Endothelial cell of umbilical vein (primary cell): ENCODE measurements at regions not wholly inside any gene's neighbourhood (a gene's known extent, or its start where the extent isn't known, plus 50 kb on each side); places are given as distances from the start of the nearest gene placed in this dataset.

ENCODE experiments used
- BruUV-seq: library from RNA; stranded (reverse); fragments of 400-500 nt; replicated peaks from 2 replicates; lab custom pipeline; 2021; lab: Mats Ljungman, UMichigan
- CTCF ChIA-PET: fragments of 300-600, 350-600 bp; sonication (Branson Sonifier 250); formaldehyde crosslinking; loops from one replicate; lab custom pipeline; 2021; ENCODE audit warnings: antibody characterized with exemption, inconsistent platforms; lab: Charles Lee
- POLR2A ChIA-PET: fragments of 300-600, 350-600 bp; sonication (Branson Sonifier 250); formaldehyde crosslinking; loops from one replicate; lab custom pipeline; 2021; ENCODE audit warnings: antibody characterized with exemption, inconsistent platforms; lab: Charles Lee
- DNase-seq: peaks from one replicate; pipeline ENCODE4 v3.0.0-alpha.2; 2011; ENCODE audit warnings: low read depth, low spot score
- FAIRE-seq: peaks from 2 replicates; lab custom pipeline; 2011; peaks lifted over from hg19 to GRCh38; lab: Jason Lieb, UNC
- H2AFZ ChIP-seq: 2 replicates; pipeline ENCODE4 v1.6.0; 2012; ENCODE audit warnings: low read depth, low read length, control low read depth, inconsistent platforms
- H3K27ac ChIP-seq: 2 replicates; pipeline ENCODE4 v1.5.1; 2011; ENCODE audit warnings: low read depth, mild to moderate bottlenecking, control low read depth, low read length, moderate library complexity; ENCODE audit not compliant: insufficient read depth
- H3K27me3 ChIP-seq, 2 experiments: 2 replicates each; pipeline versions ENCODE4 v1.6.0 to v1.6.1; 2011; ENCODE audit warnings: low read length in 2 of 2, mixed read lengths in 1 of 2; ENCODE audit not compliant: control insufficient read depth in 2 of 2, insufficient read depth in 2 of 2
- H3K36me3 ChIP-seq, 2 experiments: 2 replicates in 1 of 2; 3 replicates in 1 of 2; pipeline ENCODE4 v1.5.1; 2011; ENCODE audit warnings: low read length in 2 of 2, mild to moderate bottlenecking in 1 of 2, moderate library complexity in 1 of 2; ENCODE audit not compliant: control insufficient read depth in 2 of 2, insufficient read depth in 2 of 2; ENCODE audit errors: extremely low read depth in 1 of 2
- H3K4me1 ChIP-seq: 3 replicates; pipeline ENCODE4 v1.5.1; 2011; ENCODE audit warnings: mild to moderate bottlenecking, low read length; ENCODE audit not compliant: control insufficient read depth, insufficient read depth; ENCODE audit errors: extremely low read depth
- H3K4me2 ChIP-seq: 2 replicates; pipeline ENCODE4 v1.6.1; 2011; ENCODE audit warnings: low read length, control low read depth, mixed read lengths; ENCODE audit not compliant: insufficient read depth
- H3K4me3 ChIP-seq, 3 experiments: fragments of 200-600 bp in 1 of 3; sonication (generic), shearing (Covaris generic) in 1 of 3; replicated peaks in 1 of 3; 2 replicates each; pipeline ENCODE4 v1.5.1; 2011 to 2016; ENCODE audit warnings: control low read depth in 3 of 3, low read length in 3 of 3, mild to moderate bottlenecking in 2 of 3, inconsistent platforms in 1 of 3, low read depth in 1 of 3, moderate library complexity in 1 of 3; ENCODE audit not compliant: insufficient read depth in 1 of 3
- H3K79me2 ChIP-seq: 2 replicates; pipeline ENCODE4 v1.6.0; 2012; ENCODE audit warnings: low read length, inconsistent platforms; ENCODE audit not compliant: control insufficient read depth, insufficient read depth
- H3K9ac ChIP-seq: replicated peaks from 2 replicates; pipeline ENCODE3; 2011; ENCODE audit warnings: low read length, control low read depth; ENCODE audit not compliant: insufficient read depth; ENCODE audit errors: extremely low read depth
- H3K9me1 ChIP-seq: replicated peaks from 3 replicates; pipeline ENCODE4 v1.6.0; 2011; ENCODE audit warnings: mild to moderate bottlenecking, low read length; ENCODE audit not compliant: control insufficient read depth, insufficient read depth; ENCODE audit errors: extremely low read depth
- H3K9me3 ChIP-seq: replicated peaks from 2 replicates; pipeline ENCODE4 v1.5.1; 2012; ENCODE audit warnings: low read length, inconsistent platforms; ENCODE audit not compliant: control insufficient read depth, insufficient read depth
- H4K20me1 ChIP-seq: replicated peaks from 2 replicates; pipeline ENCODE3; 2011; ENCODE audit warnings: mild to moderate bottlenecking, low read length; ENCODE audit not compliant: control insufficient read depth, insufficient read depth; ENCODE audit errors: extremely low read depth
- CTCF ChIP-seq, 2 donors: IDR thresholded peaks; 1 replicate in 1 of 2; 2 replicates in 1 of 2; pipeline ENCODE4 v1.5.1; 2011; ENCODE audit warnings: low read length in 2 of 2, mild to moderate bottlenecking in 2 of 2, moderate library complexity in 2 of 2, control low read depth in 1 of 2, inconsistent platforms in 1 of 2, low read depth in 1 of 2; ENCODE audit not compliant: insufficient read depth in 1 of 2; ENCODE audit errors: extremely low read depth in 1 of 2
- EZH2 ChIP-seq: IDR thresholded peaks from 2 replicates; pipeline ENCODE4 v1.6.1; 2012; ENCODE audit warnings: borderline replicate concordance, low read depth, mild to moderate bottlenecking, moderate library complexity, low read length, inconsistent platforms; ENCODE audit not compliant: severe bottlenecking
- FOS ChIP-seq: IDR thresholded peaks from 2 replicates; pipeline ENCODE4 v1.6.1; 2011; ENCODE audit warnings: mild to moderate bottlenecking, low read length, moderate library complexity, borderline replicate concordance; ENCODE audit not compliant: insufficient read depth
- GATA2 ChIP-seq: IDR thresholded peaks from 2 replicates; pipeline ENCODE4 v1.7.0; 2011; ENCODE audit warnings: low read depth, mild to moderate bottlenecking, moderate library complexity, mixed read lengths, low read length; ENCODE audit not compliant: insufficient read length, insufficient read depth
- JUN ChIP-seq: IDR thresholded peaks from 2 replicates; pipeline ENCODE4 v1.6.1; 2011; ENCODE audit warnings: borderline replicate concordance, low read depth; ENCODE audit not compliant: insufficient read length, insufficient read depth
- MAX ChIP-seq: IDR thresholded peaks from 2 replicates; pipeline ENCODE4 v1.6.1; 2011; ENCODE audit not compliant: insufficient read depth, insufficient read length
- MYC ChIP-seq: IDR thresholded peaks from one replicate; pipeline ENCODE4 v1.6.1; 2011; ENCODE audit warnings: mild to moderate bottlenecking, low read depth, low read length
- POLR2A ChIP-seq: IDR thresholded peaks from 2 replicates; pipeline ENCODE4 v1.6.1; 2012; ENCODE audit warnings: low read depth, mild to moderate bottlenecking, control low read depth, low read length
- POLR2AphosphoS5 ChIP-seq: IDR thresholded peaks from 2 replicates; pipeline ENCODE4 v1.6.1; 2012; ENCODE audit warnings: low read depth, mild to moderate bottlenecking, control low read depth, low read length, moderate library complexity; ENCODE audit not compliant: insufficient read depth
- dilution Hi-C: fragments of 300-500 bp; cut with MboI; formaldehyde crosslinking; loops from one replicate; pipeline ENCODE4 v1.15.0; 2019; ENCODE audit warnings: low sequenced_read_pairs; ENCODE audit not compliant: extremely low pct_ligation_motif_present
- intact Hi-C: fragments of 100-400 bp; cut with micrococcal nuclease; formaldehyde crosslinking; loops from one replicate; pipeline ENCODE4 v1.10.0; 2022

- DNase-seq: peak; percentile 88
- ChIA-PET CTCF (interaction anchor here (0.7 to 1.0 kb wide), 2 partner anchors 48 to 49 kb away, joined by 3 read pairs; no protein-coding TSS in a partner anchor), POLR2A (interaction anchor here (0.7 kb wide), 1 partner anchor 102 kb away, joined by 4 read pairs; no protein-coding TSS in a partner anchor)
- TF ChIP-seq CTCF (IDR thresholded peaks at IDR 0.05; ENCODE audit: extremely low read depth in 1 of 2, insufficient read depth in 1 of 2, low read depth in 1 of 2, low read length in 2 of 2) (no peak), POLR2AphosphoS5 (no peak), POLR2A (no peak), FOS (no peak), JUN (no peak), MYC (no peak), GATA2 (no peak), MAX (no peak), EZH2 (no peak)
- BruUV-seq: no TSS peak
- Histone ChIP-seq H3K36me3 (no peaks in the 10 kb centered on the region), H3K9me1 (no peaks in the 10 kb centered on the region), H3K4me2 (peak overlapping the region; percentile 49), H3K9me3 (no peaks in the 10 kb centered on the region), H2AFZ (no peak overlapping the region), H3K4me1 (peaks cover 37% of the 10 kb centered on the region), H3K27ac (peak overlapping the region; percentile 84), H3K27me3 (no peaks in the 10 kb centered on the region), H3K9ac (peak overlapping the region; percentile 25), H3K4me3 (peak overlapping the region in 1 of 3 experiments; percentile 20), H4K20me1 (no peaks in the 10 kb centered on the region), H3K79me2 (no peaks in the 10 kb centered on the region)
- intact Hi-C loops (loop anchor here (1.0 to 10.0 kb wide), 4 partner anchors 48 to 507 kb away; partner anchors contain the start of gene MID1IP1), dilution Hi-C loops (no loop called here)
- no peak for FAIRE-seq
Measured at GRCh38 chrX:39309018-39309635, 507.9 kb downstream of the MID1IP1 start.
